ENCODE measurements at regions not wholly inside any gene's neighbourhood (a gene's known extent, or its start where the extent isn't known, plus 50 kb on each side); places are given as distances from the start of the nearest gene placed in this dataset.
A peak's percentile ranks its signal among the peaks of the same experiment; 100 is the strongest.
"Not testable (repeated sequence)": the region's sequence is repeated elsewhere in the genome, so short reads cannot be mapped to it uniquely, and the experiment has no call there.

- 65 to 70% methylated on average over 3 of the region's 3 CpGs for WGBS, 2 donors
- intact Hi-C loops (cut with DNase I); ATAC-seq; H3K4me3 ChIP-seq; H3K27ac ChIP-seq; H3K36me3 ChIP-seq (replicated peaks in 1 of 2; ENCODE audit: insufficient read depth in 1 of 2, low read depth in 2 of 2); DNase-seq; H3K27me3 ChIP-seq; H3K4me1 ChIP-seq; H3K9me3 ChIP-seq: not testable (repeated sequence)
These were observed 59.2 kb upstream of the ZNF641 start for GRCh38 chr12:48409938-48410337.

DNA sequence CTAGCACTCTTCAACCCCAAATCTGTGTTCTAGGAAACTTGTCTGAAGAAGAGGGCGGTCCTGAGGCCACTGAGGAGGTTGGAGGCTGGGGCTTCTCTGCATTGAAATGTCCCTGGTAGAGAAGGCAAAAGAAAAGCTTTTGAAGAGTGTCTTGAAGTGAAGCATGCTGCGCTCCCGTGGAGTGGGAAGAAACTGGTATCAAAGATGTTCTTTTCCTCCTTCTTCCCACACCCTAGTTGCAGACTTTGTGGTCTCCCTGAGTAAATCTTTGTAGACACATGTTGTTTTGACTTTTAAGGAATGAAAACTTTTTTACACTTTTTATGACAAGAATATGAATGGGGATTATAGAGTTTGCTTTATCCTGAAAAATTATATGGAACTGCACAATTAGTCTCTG lies 59.0 kb upstream of the ANP32D start:
- no peak overlapping the region for H3K4me3 ChIP-seq
- WGBS, 2 donors, result 84 to 91% methylated on average over 3 of the region's 3 CpGs
- H3K9me3 ChIP-seq, result no peaks in the 10 kb centered on the region
- H3K4me1 ChIP-seq, result no peaks in the 10 kb centered on the region
- no peaks in the 10 kb centered on the region for H3K36me3 ChIP-seq (replicated peaks in 1 of 2; ENCODE audit: insufficient read depth in 1 of 2, low read depth in 2 of 2)
- H3K27me3 ChIP-seq, result no peaks in the 10 kb centered on the region
- ATAC-seq (no peak), DNase-seq (no peak)
- H3K27ac ChIP-seq, result no peak overlapping the region
- intact Hi-C loops (cut with DNase I), result no loop called here
- no peak for TF ChIP-seq CTCF (IDR thresholded peaks at IDR 0.05)
- TF ChIP-seq POLR2A (IDR thresholded peaks at IDR 0.05), result no peak

DNA sequence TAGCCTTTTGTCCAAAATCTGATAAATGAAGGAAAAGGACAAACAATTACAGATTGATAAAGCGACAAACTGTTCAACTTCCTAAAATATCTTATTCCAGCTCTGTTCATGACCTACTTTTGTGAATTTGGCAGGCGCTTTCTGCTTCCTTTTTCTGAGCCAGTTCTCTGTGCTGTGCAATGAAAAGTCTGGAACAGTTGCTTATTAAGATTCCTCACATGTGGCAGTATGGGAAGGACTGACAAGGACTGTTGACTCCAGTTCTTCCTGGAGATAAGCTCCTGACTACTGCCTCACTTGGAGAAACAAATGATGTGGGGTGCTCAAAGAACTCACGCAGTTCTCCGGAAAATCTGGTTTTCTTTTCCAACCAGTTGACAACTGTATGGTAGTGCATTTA lies 58.3 kb upstream of the ANP32D start:
- no peaks in the 10 kb centered on the region for H3K36me3 ChIP-seq (replicated peaks in 1 of 2; ENCODE audit: insufficient read depth in 1 of 2, low read depth in 2 of 2)
- DNase-seq (peak in 1 of 4 donors; percentile 22), ATAC-seq (peak; percentile 27)
- intact Hi-C loops (cut with DNase I), result no loop called here
- 47 to 66% methylated on average over 4 of the region's 4 CpGs for WGBS, 2 donors
- no peak overlapping the region for H3K27ac ChIP-seq
- H3K27me3 ChIP-seq, result no peaks in the 10 kb centered on the region
- no peak overlapping the region for H3K4me3 ChIP-seq
- H3K4me1 ChIP-seq, result no peaks in the 10 kb centered on the region
- TF ChIP-seq CTCF (IDR thresholded peaks at IDR 0.05) (no peak), POLR2A (IDR thresholded peaks at IDR 0.05) (no peak)
- no peaks in the 10 kb centered on the region for H3K9me3 ChIP-seq

GRCh38 chr12:48419116-48419935 lies 53.0 kb upstream of the ANP32D start:
- H3K4me1 ChIP-seq, result no peaks in the 10 kb centered on the region
- TF ChIP-seq POLR2A (IDR thresholded peaks at IDR 0.05) (no peak), CTCF (IDR thresholded peaks at IDR 0.05) (no peak)
- WGBS, 2 donors, result 52 to 53% methylated on average over 6 of the region's 6 CpGs

GRCh38 chr12:48420039-48420775 lies 52.2 kb upstream of the ANP32D start:
- H3K27ac ChIP-seq, result no peak overlapping the region
- H3K27me3 ChIP-seq, result no peaks in the 10 kb centered on the region
- H3K4me3 ChIP-seq, result no peak overlapping the region
- no peak for ATAC-seq
- no peaks in the 10 kb centered on the region for H3K4me1 ChIP-seq
- DNase-seq, result no peak
- TF ChIP-seq POLR2A (IDR thresholded peaks at IDR 0.05) (no peak), CTCF (IDR thresholded peaks at IDR 0.05) (no peak)
- no peaks in the 10 kb centered on the region for H3K36me3 ChIP-seq (replicated peaks in 1 of 2; ENCODE audit: insufficient read depth in 1 of 2, low read depth in 2 of 2)
- 23 to 29% methylated on average over 3 of the region's 3 CpGs for WGBS, 2 donors
- H3K9me3 ChIP-seq, result no peaks in the 10 kb centered on the region
- intact Hi-C loops (cut with DNase I), result no loop called here

More at GRCh38 chr12:48419116-48419935, 53.0 kb upstream of the ANP32D start:
- Histone ChIP-seq H3K9me3 (no peaks in the 10 kb centered on the region), H3K36me3 (replicated peaks in 1 of 2; ENCODE audit: insufficient read depth in 1 of 2, low read depth in 2 of 2) (no peaks in the 10 kb centered on the region), H3K27me3 (no peaks in the 10 kb centered on the region), H3K4me3 (no peak overlapping the region), H3K27ac (no peak overlapping the region)
- no peak for DNase-seq
- intact Hi-C loops (cut with DNase I), result no loop called here
- ATAC-seq, result no peak
